ENCODE measurements at regions not wholly inside any gene's neighbourhood (a gene's known extent, or its start where the extent isn't known, plus 50 kb on each side); places are given as distances from the start of the nearest gene placed in this dataset.

- H3K27ac ChIP-seq (ENCODE audit: low read depth in 1 of 2, low read length in 2 of 2) = no peak overlapping the region
- 50% methylated on average over 4 of the region's 4 CpGs for WGBS
Measured at GRCh38 chr13:44765001-44765471, 188.9 kb upstream of the TSC22D1 start.

DNA sequence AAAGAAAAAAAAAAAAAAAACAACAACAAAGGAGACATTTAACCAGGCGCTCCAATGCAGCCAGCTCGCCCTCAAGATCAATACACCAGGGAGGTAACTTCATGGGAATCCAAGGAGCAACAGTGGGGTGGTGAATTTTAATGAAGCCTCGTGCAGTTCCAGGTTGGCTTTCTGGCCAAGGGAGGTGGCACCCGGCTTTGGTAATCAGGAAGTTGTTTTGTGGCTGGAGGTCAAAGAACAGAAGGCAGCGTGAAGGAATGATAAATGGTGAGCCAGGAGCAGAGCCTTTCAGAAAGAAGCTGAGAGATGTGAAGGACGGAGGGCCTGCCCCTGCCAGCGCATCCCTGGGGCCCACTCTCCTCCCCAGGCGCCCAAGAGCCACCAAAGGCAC, 188.2 kb upstream of the TSC22D1 start:
- H3K27ac ChIP-seq (ENCODE audit: low read depth in 1 of 2, low read length in 2 of 2) = no peak overlapping the region
- no peaks in the 10 kb centered on the region for H3K36me3 ChIP-seq (ENCODE audit: control insufficient read depth in 4 of 4, insufficient read depth in 3 of 4, low read depth in 1 of 4, low read length in 3 of 4)
- no peak overlapping the region for H3K9ac ChIP-seq (ENCODE audit: low read depth in 1 of 2, low read length in 2 of 2)
- no peaks in the 10 kb centered on the region for H3K9me3 ChIP-seq (ENCODE audit: control insufficient read depth in 4 of 4, low read length in 3 of 4)
- 50% methylated on average over 8 of the region's 8 CpGs for WGBS
- DNase-seq (ENCODE audit: low spot score) = no peak
- H3K4me1 ChIP-seq (ENCODE audit: control insufficient read depth in 4 of 4, insufficient read depth in 4 of 4, low read length in 3 of 4) = no peaks in the 10 kb centered on the region
- no peaks in the 10 kb centered on the region for H3K27me3 ChIP-seq (ENCODE audit: control insufficient read depth in 4 of 4, insufficient read depth in 4 of 4, low read length in 3 of 4)
- TF ChIP-seq RAD21 (IDR thresholded peaks at IDR 0.05) (no peak), JUND (IDR thresholded peaks at IDR 0.05) (no peak), FOXA1 (IDR thresholded peaks at IDR 0.05) (no peak), EGR1 (IDR thresholded peaks at IDR 0.05; ENCODE audit: low read depth in 2 of 2) (no peak), HNF4G (IDR thresholded peaks at IDR 0.05) (no peak), FOXA2 (IDR thresholded peaks at IDR 0.05) (no peak), NR2F2 (IDR thresholded peaks at IDR 0.05) (no peak), HNF4A (conservative IDR thresholded peaks at IDR 0.05) (no peak), GABPA (IDR thresholded peaks at IDR 0.05 in 1 of 2, conservative IDR thresholded peaks at IDR 0.05 in 1 of 2) (no peak), YY1 (IDR thresholded peaks at IDR 0.05) (no peak), TAF1 (conservative IDR thresholded peaks at IDR 0.05) (no peak)
- TF ChIP-seq, protein P1, sequence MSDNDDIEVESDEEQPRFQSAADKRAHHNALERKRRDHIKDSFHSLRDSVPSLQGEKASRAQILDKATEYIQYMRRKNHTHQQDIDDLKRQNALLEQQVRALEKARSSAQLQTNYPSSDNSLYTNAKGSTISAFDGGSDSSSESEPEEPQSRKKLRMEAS (IDR thresholded peaks at IDR 0.05) = no peak
- TF ChIP-seq, protein P2, sequence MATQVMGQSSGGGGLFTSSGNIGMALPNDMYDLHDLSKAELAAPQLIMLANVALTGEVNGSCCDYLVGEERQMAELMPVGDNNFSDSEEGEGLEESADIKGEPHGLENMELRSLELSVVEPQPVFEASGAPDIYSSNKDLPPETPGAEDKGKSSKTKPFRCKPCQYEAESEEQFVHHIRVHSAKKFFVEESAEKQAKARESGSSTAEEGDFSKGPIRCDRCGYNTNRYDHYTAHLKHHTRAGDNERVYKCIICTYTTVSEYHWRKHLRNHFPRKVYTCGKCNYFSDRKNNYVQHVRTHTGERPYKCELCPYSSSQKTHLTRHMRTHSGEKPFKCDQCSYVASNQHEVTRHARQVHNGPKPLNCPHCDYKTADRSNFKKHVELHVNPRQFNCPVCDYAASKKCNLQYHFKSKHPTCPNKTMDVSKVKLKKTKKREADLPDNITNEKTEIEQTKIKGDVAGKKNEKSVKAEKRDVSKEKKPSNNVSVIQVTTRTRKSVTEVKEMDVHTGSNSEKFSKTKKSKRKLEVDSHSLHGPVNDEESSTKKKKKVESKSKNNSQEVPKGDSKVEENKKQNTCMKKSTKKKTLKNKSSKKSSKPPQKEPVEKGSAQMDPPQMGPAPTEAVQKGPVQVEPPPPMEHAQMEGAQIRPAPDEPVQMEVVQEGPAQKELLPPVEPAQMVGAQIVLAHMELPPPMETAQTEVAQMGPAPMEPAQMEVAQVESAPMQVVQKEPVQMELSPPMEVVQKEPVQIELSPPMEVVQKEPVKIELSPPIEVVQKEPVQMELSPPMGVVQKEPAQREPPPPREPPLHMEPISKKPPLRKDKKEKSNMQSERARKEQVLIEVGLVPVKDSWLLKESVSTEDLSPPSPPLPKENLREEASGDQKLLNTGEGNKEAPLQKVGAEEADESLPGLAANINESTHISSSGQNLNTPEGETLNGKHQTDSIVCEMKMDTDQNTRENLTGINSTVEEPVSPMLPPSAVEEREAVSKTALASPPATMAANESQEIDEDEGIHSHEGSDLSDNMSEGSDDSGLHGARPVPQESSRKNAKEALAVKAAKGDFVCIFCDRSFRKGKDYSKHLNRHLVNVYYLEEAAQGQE (IDR thresholded peaks at IDR 0.05) = no peak
- TF ChIP-seq, protein P3, sequence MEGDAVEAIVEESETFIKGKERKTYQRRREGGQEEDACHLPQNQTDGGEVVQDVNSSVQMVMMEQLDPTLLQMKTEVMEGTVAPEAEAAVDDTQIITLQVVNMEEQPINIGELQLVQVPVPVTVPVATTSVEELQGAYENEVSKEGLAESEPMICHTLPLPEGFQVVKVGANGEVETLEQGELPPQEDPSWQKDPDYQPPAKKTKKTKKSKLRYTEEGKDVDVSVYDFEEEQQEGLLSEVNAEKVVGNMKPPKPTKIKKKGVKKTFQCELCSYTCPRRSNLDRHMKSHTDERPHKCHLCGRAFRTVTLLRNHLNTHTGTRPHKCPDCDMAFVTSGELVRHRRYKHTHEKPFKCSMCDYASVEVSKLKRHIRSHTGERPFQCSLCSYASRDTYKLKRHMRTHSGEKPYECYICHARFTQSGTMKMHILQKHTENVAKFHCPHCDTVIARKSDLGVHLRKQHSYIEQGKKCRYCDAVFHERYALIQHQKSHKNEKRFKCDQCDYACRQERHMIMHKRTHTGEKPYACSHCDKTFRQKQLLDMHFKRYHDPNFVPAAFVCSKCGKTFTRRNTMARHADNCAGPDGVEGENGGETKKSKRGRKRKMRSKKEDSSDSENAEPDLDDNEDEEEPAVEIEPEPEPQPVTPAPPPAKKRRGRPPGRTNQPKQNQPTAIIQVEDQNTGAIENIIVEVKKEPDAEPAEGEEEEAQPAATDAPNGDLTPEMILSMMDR (IDR thresholded peaks at IDR 0.05; ENCODE audit: low read depth, low read length, missing input control) = no peak
- TF ChIP-seq, protein P4, sequence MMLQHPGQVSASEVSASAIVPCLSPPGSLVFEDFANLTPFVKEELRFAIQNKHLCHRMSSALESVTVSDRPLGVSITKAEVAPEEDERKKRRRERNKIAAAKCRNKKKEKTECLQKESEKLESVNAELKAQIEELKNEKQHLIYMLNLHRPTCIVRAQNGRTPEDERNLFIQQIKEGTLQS (IDR thresholded peaks at IDR 0.05) = no peak
- TF ChIP-seq, protein P5, sequence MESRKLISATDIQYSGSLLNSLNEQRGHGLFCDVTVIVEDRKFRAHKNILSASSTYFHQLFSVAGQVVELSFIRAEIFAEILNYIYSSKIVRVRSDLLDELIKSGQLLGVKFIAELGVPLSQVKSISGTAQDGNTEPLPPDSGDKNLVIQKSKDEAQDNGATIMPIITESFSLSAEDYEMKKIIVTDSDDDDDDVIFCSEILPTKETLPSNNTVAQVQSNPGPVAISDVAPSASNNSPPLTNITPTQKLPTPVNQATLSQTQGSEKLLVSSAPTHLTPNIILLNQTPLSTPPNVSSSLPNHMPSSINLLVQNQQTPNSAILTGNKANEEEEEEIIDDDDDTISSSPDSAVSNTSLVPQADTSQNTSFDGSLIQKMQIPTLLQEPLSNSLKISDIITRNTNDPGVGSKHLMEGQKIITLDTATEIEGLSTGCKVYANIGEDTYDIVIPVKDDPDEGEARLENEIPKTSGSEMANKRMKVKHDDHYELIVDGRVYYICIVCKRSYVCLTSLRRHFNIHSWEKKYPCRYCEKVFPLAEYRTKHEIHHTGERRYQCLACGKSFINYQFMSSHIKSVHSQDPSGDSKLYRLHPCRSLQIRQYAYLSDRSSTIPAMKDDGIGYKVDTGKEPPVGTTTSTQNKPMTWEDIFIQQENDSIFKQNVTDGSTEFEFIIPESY (IDR thresholded peaks at IDR 0.05) = no peak
- no peak overlapping the region for H3K4me3 ChIP-seq (ENCODE audit: low read depth in 1 of 3, low read length in 3 of 3)

More at GRCh38 chr13:44765001-44765471, 188.9 kb upstream of the TSC22D1 start:
- Histone ChIP-seq H3K9me3 (ENCODE audit: control insufficient read depth in 4 of 4, low read length in 3 of 4) (no peaks in the 10 kb centered on the region), H3K4me1 (ENCODE audit: control insufficient read depth in 4 of 4, insufficient read depth in 4 of 4, low read length in 3 of 4) (no peaks in the 10 kb centered on the region), H3K27me3 (ENCODE audit: control insufficient read depth in 4 of 4, insufficient read depth in 4 of 4, low read length in 3 of 4) (no peaks in the 10 kb centered on the region), H3K36me3 (ENCODE audit: control insufficient read depth in 4 of 4, insufficient read depth in 3 of 4, low read depth in 1 of 4, low read length in 3 of 4) (no peaks in the 10 kb centered on the region), H3K4me3 (ENCODE audit: low read depth in 1 of 3, low read length in 3 of 3) (no peak overlapping the region), H3K9ac (ENCODE audit: low read depth in 1 of 2, low read length in 2 of 2) (no peak overlapping the region)
- TF ChIP-seq NR2F2 (IDR thresholded peaks at IDR 0.05) (no peak), SP1 (IDR thresholded peaks at IDR 0.05) (no peak), TAF1 (conservative IDR thresholded peaks at IDR 0.05) (no peak), YY1 (IDR thresholded peaks at IDR 0.05) (no peak), FOXA1 (IDR thresholded peaks at IDR 0.05) (no peak), EGR1 (IDR thresholded peaks at IDR 0.05; ENCODE audit: low read depth in 2 of 2) (no peak), JUND (IDR thresholded peaks at IDR 0.05) (no peak), GABPA (IDR thresholded peaks at IDR 0.05 in 1 of 2, conservative IDR thresholded peaks at IDR 0.05 in 1 of 2) (no peak), HNF4G (IDR thresholded peaks at IDR 0.05) (no peak), FOXA2 (IDR thresholded peaks at IDR 0.05) (no peak)
- TF ChIP-seq, protein P4 (IDR thresholded peaks at IDR 0.05) = no peak
- TF ChIP-seq, protein P3 (IDR thresholded peaks at IDR 0.05; ENCODE audit: low read depth, low read length, missing input control) = no peak
- TF ChIP-seq, protein P1 (IDR thresholded peaks at IDR 0.05) = no peak
- no peak for DNase-seq (ENCODE audit: low spot score)

Measured in liver (tissue), 8 donors.